H1 (cell line): ENCODE measurements at regions not wholly inside any gene's neighbourhood (a gene's known extent, or its start where the extent isn't known, plus 50 kb on each side); places are given as distances from the start of the nearest gene placed in this dataset.

Experiments
- ATF3 ChIP-seq: IDR thresholded peaks from 2 replicates; pipeline ENCODE4 v1.6.1; 2011; ENCODE audit warnings: low read depth, mild to moderate bottlenecking, low read length; ENCODE audit not compliant: insufficient read depth
- CHD7 ChIP-seq: fragments of 300-600 bp; sonication (generic); IDR thresholded peaks from 2 replicates; pipeline ENCODE4 v1.7.1; 2012; ENCODE audit warnings: low read length, moderate library complexity, mild to moderate bottlenecking, inconsistent platforms; ENCODE audit not compliant: insufficient replicate concordance
- E2F6 ChIP-seq: IDR thresholded peaks from 2 replicates; pipeline ENCODE4 v1.6.1; 2012; ENCODE audit warnings: inconsistent platforms
- EZH2 ChIP-seq: fragments of 200-600 bp; sonication (generic); IDR thresholded peaks from 2 replicates; pipeline ENCODE4 v1.7.1; 2012; ENCODE audit warnings: low read depth, mild to moderate bottlenecking, moderate library complexity, low read length, inconsistent platforms; ENCODE audit not compliant: severe bottlenecking
- KDM4A ChIP-seq: IDR thresholded peaks from one replicate; pipeline ENCODE4 v1.7.1; 2012; ENCODE audit warnings: low read depth, mild to moderate bottlenecking, moderate library complexity, low read length, inconsistent platforms; ENCODE audit not compliant: severe bottlenecking
- MAX ChIP-seq: IDR thresholded peaks from 2 replicates; pipeline ENCODE4 v1.6.1; 2012; ENCODE audit warnings: inconsistent platforms
- SIX5 ChIP-seq: IDR thresholded peaks from 2 replicates; pipeline ENCODE4 v1.6.1; 2011; ENCODE audit warnings: mild to moderate bottlenecking, low read depth, low read length

- no peak for TF ChIP-seq CHD7
- no peak for TF ChIP-seq KDM4A
- no peak for TF ChIP-seq E2F6
- TF ChIP-seq ATF3: no peak
- no peak for TF ChIP-seq MAX
- no peak for TF ChIP-seq EZH2
- TF ChIP-seq SIX5: no peak
These were observed 77.5 kb upstream of the DIO3 start (continued) for GRCh38 chr14:101483829-101484228.
